Common myeloid progenitor, CD34-positive (primary cell): ENCODE measurements at regions not wholly inside any gene's neighbourhood (a gene's known extent, or its start where the extent isn't known, plus 50 kb on each side); places are given as distances from the start of the nearest gene placed in this dataset.

ENCODE experiments used
- CTCF ChIA-PET: fragments of 350-600 bp; sonication (Branson Sonifier 250); formaldehyde crosslinking; loops from one replicate; lab custom pipeline; 2021; ENCODE audit warnings: antibody characterized with exemption; lab: Charles Lee
- POLR2A ChIA-PET: fragments of 350-600 bp; sonication (Branson Sonifier 250); formaldehyde crosslinking; loops from one replicate; lab custom pipeline; 2021; ENCODE audit warnings: antibody characterized with exemption; lab: Charles Lee
- DNase-seq, 3 donors: peaks; one replicate each; pipeline versions ENCODE4 v3.0.0 to v3.0.0-alpha.2; 2013
- H3K27ac ChIP-seq, 2 experiments: 1 replicate in 1 of 2; 2 replicates in 1 of 2; pipeline ENCODE4 v1.7.0; 2013; ENCODE audit warnings: inconsistent platforms in 2 of 2, low read length in 2 of 2, mild to moderate bottlenecking in 2 of 2, low read depth in 1 of 2, moderate library complexity in 1 of 2; ENCODE audit not compliant: severe bottlenecking in 2 of 2, insufficient read depth in 1 of 2, poor library complexity in 1 of 2
- H3K27me3 ChIP-seq, 5 experiments: replicated peaks in 2 of 5; 1 replicate in 3 of 5; 2 replicates in 2 of 5; pipeline versions ENCODE4 v1.6.1 to v1.7.0; 2013; ENCODE audit warnings: low read length in 4 of 5, mild to moderate bottlenecking in 2 of 5, moderate library complexity in 2 of 5, inconsistent platforms in 1 of 5; ENCODE audit not compliant: insufficient read depth in 5 of 5, control insufficient read depth in 4 of 5
- H3K36me3 ChIP-seq, 4 experiments: 1 replicate in 2 of 4; 2 replicates in 2 of 4; pipeline versions ENCODE4 v1.6.1 to v1.7.0; 2013; ENCODE audit warnings: low read length in 3 of 4, control low read depth in 1 of 4, mild to moderate bottlenecking in 1 of 4; ENCODE audit not compliant: control insufficient read depth in 4 of 4, insufficient read depth in 4 of 4
- H3K4me1 ChIP-seq, 4 experiments: 1 replicate in 3 of 4; 2 replicates in 1 of 4; pipeline versions ENCODE4 v1.6.1 to v1.7.1; 2013; ENCODE audit warnings: low read length in 3 of 4, mild to moderate bottlenecking in 3 of 4, control low read depth in 1 of 4, inconsistent platforms in 1 of 4, moderate library complexity in 1 of 4; ENCODE audit not compliant: control insufficient read depth in 4 of 4, insufficient read depth in 4 of 4; ENCODE audit errors: control extremely low read depth in 1 of 4
- H3K4me3 ChIP-seq, 7 experiments: 1 replicate in 4 of 7; 2 replicates in 3 of 7; pipeline versions ENCODE4 v1.5.1 to v1.7.0; 2013; ENCODE audit warnings: mild to moderate bottlenecking in 7 of 7, low read length in 6 of 7, moderate library complexity in 6 of 7, inconsistent platforms in 2 of 7, low read depth in 2 of 7, control low read depth in 1 of 7; ENCODE audit not compliant: insufficient read depth in 4 of 7, control insufficient read depth in 1 of 7; ENCODE audit errors: extremely low read depth in 1 of 7
- H3K9me3 ChIP-seq, 5 experiments: 1 replicate in 4 of 5; 2 replicates in 1 of 5; pipeline versions ENCODE4 v1.6.1 to v1.7.1; 2013; ENCODE audit warnings: low read length in 4 of 5, mild to moderate bottlenecking in 2 of 5, inconsistent platforms in 1 of 5, low read depth in 1 of 5, moderate library complexity in 1 of 5; ENCODE audit not compliant: control insufficient read depth in 4 of 5, insufficient read depth in 2 of 5; ENCODE audit errors: control extremely low read depth in 1 of 5
- WGBS: methylation state at CpG from one replicate; pipeline ENCODE4 v1.1.5; 2013; ENCODE audit not compliant: insufficient coverage; 5-methylcytosine and 5-hydroxymethylcytosine counted together

GRCh38 chr18:77187189-77187588 lies 54.6 kb upstream of the MBP start:
- ChIA-PET POLR2A (no interaction called here), CTCF (no interaction called here)
- Histone ChIP-seq H3K4me3 (no peak overlapping the region), H3K9me3 (peaks cover 0 to 2% (median 0%) of the 10 kb centered on the region in 5 experiments), H3K27ac (no peak overlapping the region), H3K4me1 (peaks cover 0 to 20% (median 9%) of the 10 kb centered on the region in 4 experiments), H3K27me3 (no peaks in the 10 kb centered on the region), H3K36me3 (no peaks in the 10 kb centered on the region)
- DNase-seq = no peak
- WGBS = 100% methylated on average over 4 of the region's 4 CpGs

- Histone ChIP-seq H3K4me1 (peaks cover 0 to 14% (median 9%) of the 10 kb centered on the region in 4 experiments), H3K36me3 (no peaks in the 10 kb centered on the region), H3K4me3 (no peak overlapping the region), H3K27ac (no peak overlapping the region), H3K27me3 (no peaks in the 10 kb centered on the region), H3K9me3 (peaks cover 0 to 3% (median 0%) of the 10 kb centered on the region in 5 experiments)
- CTCF ChIA-PET = interaction anchor here (1.2 to 2.4 kb wide), 4 partner anchors 8 to 15 kb away, joined by 3 to 6 read pairs (median 5); no protein-coding TSS in a partner anchor
- no CpG with 5 or more reads among the region's 1 CpG for WGBS
- DNase-seq = no peak
- POLR2A ChIA-PET = no interaction called here
Measured at GRCh38 chr18:77191071-77191751, 58.4 kb upstream of the GALR1 start.

- no peak for DNase-seq
- H3K9me3 ChIP-seq = peaks cover 0 to 3% (median 0%) of the 10 kb centered on the region in 5 experiments
- no peak overlapping the region for H3K4me3 ChIP-seq
- CTCF ChIA-PET = interaction anchor here (0.6 to 1.9 kb wide), 5 partner anchors 15 to 64 kb away, joined by 3 to 7 read pairs (median 4); partner anchors contain the start of gene MBP
- no peak overlapping the region for H3K27ac ChIP-seq
- no CpG with 5 or more reads among the region's 2 CpGs for WGBS
- H3K4me1 ChIP-seq = no peaks in the 10 kb centered on the region
- no peaks in the 10 kb centered on the region for H3K36me3 ChIP-seq
- POLR2A ChIA-PET = no interaction called here
- H3K27me3 ChIP-seq = no peaks in the 10 kb centered on the region
Measured at GRCh38 chr18:77197073-77197472, 52.6 kb upstream of the GALR1 start.

GRCh38 chr18:77198663-77199062 lies 51.0 kb upstream of the GALR1 start:
- H3K4me3 ChIP-seq = no peak overlapping the region
- CTCF ChIA-PET = interaction anchor here (1.3 to 3.3 kb wide), 4 partner anchors 8 to 65 kb away, joined by 4 to 23 read pairs (median 5); no protein-coding TSS in a partner anchor
- WGBS = 95% methylated on average over 16 of the region's 16 CpGs
- POLR2A ChIA-PET = interaction anchor here (0.6 kb wide), 1 partner anchor 67 kb away, joined by 3 read pairs; no protein-coding TSS in a partner anchor
- no peaks in the 10 kb centered on the region for H3K36me3 ChIP-seq
- DNase-seq = no peak
- H3K27me3 ChIP-seq = no peaks in the 10 kb centered on the region
- H3K9me3 ChIP-seq = peaks cover 0 to 3% (median 0%) of the 10 kb centered on the region in 5 experiments
- H3K27ac ChIP-seq = no peak overlapping the region
- H3K4me1 ChIP-seq = no peaks in the 10 kb centered on the region

- ChIA-PET CTCF (interaction anchor here (1.8 to 3.3 kb wide), 3 partner anchors 9 to 64 kb away, joined by 4 to 23 read pairs (median 6); no protein-coding TSS in a partner anchor), POLR2A (no interaction called here)
- Histone ChIP-seq H3K36me3 (no peaks in the 10 kb centered on the region), H3K27ac (no peak overlapping the region), H3K9me3 (no peaks in the 10 kb centered on the region), H3K4me3 (no peak overlapping the region), H3K4me1 (no peaks in the 10 kb centered on the region), H3K27me3 (no peaks in the 10 kb centered on the region)
- DNase-seq = no peak
Measured at GRCh38 chr18:77199707-77200106, 49.9 kb upstream of the GALR1 start.
